Activated T-cell treated with anti-CD3 and anti-CD28 coated beads, Interleukin-2, amount 50 U/mL, for 72 hours (primary cell): ENCODE measurements at regions not wholly inside any gene's neighbourhood (a gene's known extent, or its start where the extent isn't known, plus 50 kb on each side); places are given as distances from the start of the nearest gene placed in this dataset.

Experiments used
- ATAC-seq, 2 donors: fragments of 150-1000 bp; cut with Tn5 transposase; replicated peaks in 1 of 2; 2 replicates each; pipeline ENCODE4 v1.10.0; 2021; ENCODE audit warnings: moderate library complexity in 2 of 2, mild to moderate bottlenecking in 1 of 2
- DNase-seq, 2 donors: peaks; one replicate each; pipeline ENCODE4 v3.0.0; 2021 to 2022; ENCODE audit warnings: mixed read lengths in 1 of 2
- H3K27ac Mint-ChIP-seq: one replicate; pipeline ENCODE4 v1.8.0; 2022; ENCODE audit warnings: mild to moderate bottlenecking, moderate library complexity, mixed read lengths
- H3K27me3 Mint-ChIP-seq: one replicate; pipeline ENCODE4 v1.8.0; 2022; ENCODE audit warnings: low read depth, mixed read lengths
- H3K36me3 Mint-ChIP-seq, 2 donors: one replicate each; pipeline ENCODE4 v1.8.0; 2022; ENCODE audit warnings: mixed read lengths in 2 of 2, mild to moderate bottlenecking in 1 of 2; ENCODE audit not compliant: insufficient read depth in 2 of 2
- H3K4me1 Mint-ChIP-seq: one replicate; pipeline ENCODE4 v1.8.0; 2022; ENCODE audit warnings: low read depth, mixed read lengths
- H3K4me3 Mint-ChIP-seq, 2 donors: one replicate each; pipeline ENCODE4 v1.8.0; 2022; ENCODE audit warnings: mild to moderate bottlenecking in 2 of 2, mixed read lengths in 2 of 2, moderate library complexity in 2 of 2
- H3K9me3 Mint-ChIP-seq, 2 donors: one replicate each; pipeline ENCODE4 v1.8.0; 2022; ENCODE audit warnings: mixed read lengths in 2 of 2

DNA sequence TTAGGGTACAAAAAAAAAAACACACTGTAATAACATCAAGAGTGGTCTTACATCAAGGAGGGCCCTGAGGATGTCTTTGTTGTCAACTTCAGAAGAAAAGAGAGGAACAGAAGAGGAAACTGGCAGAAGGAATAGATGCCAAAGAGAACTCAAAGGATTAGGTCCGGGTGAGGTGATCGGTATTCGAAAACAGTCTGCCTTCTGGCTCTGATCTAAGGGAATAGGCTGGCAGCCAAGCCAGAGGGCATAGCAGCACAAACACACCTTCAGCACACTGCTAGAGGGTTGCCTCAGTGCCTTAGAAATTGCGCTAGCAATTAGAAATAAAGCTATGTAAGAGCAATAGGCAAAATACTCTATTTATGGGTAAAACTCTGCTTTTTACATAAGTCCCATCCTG, 91.4 kb upstream of the TTC29 start:
- Mint-ChIP-seq H3K9me3 (no peaks in the 10 kb centered on the region), H3K27ac (no peak overlapping the region), H3K36me3 (no peaks in the 10 kb centered on the region), H3K4me1 (no peaks in the 10 kb centered on the region), H3K4me3 (no peak overlapping the region), H3K27me3 (peaks cover 30% of the 10 kb centered on the region)
- no peak for ATAC-seq
- DNase-seq, result no peak

- Mint-ChIP-seq H3K9me3 (no peaks in the 10 kb centered on the region), H3K27me3 (peaks cover 30% of the 10 kb centered on the region)
Observed at GRCh38 chr4:147039976-147040575, 94.4 kb upstream of the TTC29 start.

DNA sequence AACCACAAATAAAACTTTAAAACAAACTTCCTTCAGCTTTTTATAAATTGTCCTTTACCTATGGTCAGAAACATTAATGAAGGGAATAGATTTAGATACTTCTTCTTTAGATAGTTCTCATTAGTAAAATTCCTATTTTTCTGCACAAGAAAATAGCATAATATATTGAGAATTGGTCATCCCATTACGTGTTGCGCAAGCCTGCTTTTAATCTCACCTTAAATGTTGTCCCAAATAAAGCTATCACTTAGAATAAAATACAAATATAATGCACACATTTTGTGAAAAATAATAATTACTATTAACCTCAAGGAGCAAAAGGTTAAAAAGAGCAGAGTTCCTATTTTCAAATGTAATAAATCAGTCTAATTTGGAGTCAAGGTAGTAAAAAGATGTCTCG, 95.2 kb upstream of the TTC29 start:
- no peaks in the 10 kb centered on the region for H3K36me3 Mint-ChIP-seq
- H3K27me3 Mint-ChIP-seq, result peaks cover 30% of the 10 kb centered on the region
- no peak for DNase-seq
- no peak for ATAC-seq
- no peak overlapping the region for H3K4me3 Mint-ChIP-seq
- H3K9me3 Mint-ChIP-seq, result no peaks in the 10 kb centered on the region
- H3K27ac Mint-ChIP-seq, result no peak overlapping the region
- H3K4me1 Mint-ChIP-seq, result no peaks in the 10 kb centered on the region

More at GRCh38 chr4:147039976-147040575, 94.4 kb upstream of the TTC29 start:
- ATAC-seq, result no peak
- H3K27ac Mint-ChIP-seq, result no peak overlapping the region
- no peaks in the 10 kb centered on the region for H3K36me3 Mint-ChIP-seq
- DNase-seq, result no peak
- H3K4me3 Mint-ChIP-seq, result no peak overlapping the region
- H3K4me1 Mint-ChIP-seq, result no peaks in the 10 kb centered on the region

- ATAC-seq, result no peak
- Mint-ChIP-seq H3K4me1 (no peaks in the 10 kb centered on the region), H3K27me3 (peaks cover 35% of the 10 kb centered on the region), H3K36me3 (no peaks in the 10 kb centered on the region), H3K27ac (no peak overlapping the region), H3K9me3 (no peaks in the 10 kb centered on the region), H3K4me3 (no peak overlapping the region)
- DNase-seq, result no peak
Observed at GRCh38 chr4:147041376-147041775, 95.7 kb upstream of the TTC29 start.

DNA sequence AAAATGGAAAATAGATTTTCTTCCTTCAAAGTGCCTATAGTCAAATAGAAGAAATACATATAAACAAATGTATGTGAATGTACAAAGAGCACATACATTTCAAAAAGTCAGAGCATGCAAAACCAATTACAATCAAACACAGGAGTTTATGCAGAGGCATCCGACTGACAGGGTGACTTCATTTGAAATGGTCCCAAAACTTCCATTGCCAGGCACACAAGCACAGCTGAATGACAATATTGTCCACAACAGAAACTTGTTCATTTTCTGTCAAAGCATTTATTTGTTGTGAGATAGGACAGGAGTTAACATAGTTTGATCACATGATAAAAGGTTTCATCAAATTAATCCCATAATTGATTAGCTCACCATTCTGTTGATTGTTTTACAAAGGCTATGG, 96.4 kb upstream of the TTC29 start:
- Mint-ChIP-seq H3K9me3 (no peaks in the 10 kb centered on the region), H3K36me3 (no peaks in the 10 kb centered on the region), H3K4me3 (no peak overlapping the region), H3K27ac (no peak overlapping the region), H3K4me1 (no peaks in the 10 kb centered on the region), H3K27me3 (peaks cover 42% of the 10 kb centered on the region)
- DNase-seq, result no peak
- ATAC-seq, result no peak

- H3K9me3 Mint-ChIP-seq, result no peaks in the 10 kb centered on the region
- H3K36me3 Mint-ChIP-seq, result no peaks in the 10 kb centered on the region
- H3K27me3 Mint-ChIP-seq, result peaks cover 39% of the 10 kb centered on the region
- no peak overlapping the region for H3K4me3 Mint-ChIP-seq
- H3K27ac Mint-ChIP-seq, result no peak overlapping the region
- H3K4me1 Mint-ChIP-seq, result no peaks in the 10 kb centered on the region
- no peak for ATAC-seq
- DNase-seq, result no peak
Observed at GRCh38 chr4:147044241-147044640, 98.6 kb upstream of the TTC29 start.

GRCh38 chr4:147049946-147050345, 104.3 kb upstream of the TTC29 start:
- Mint-ChIP-seq H3K27ac (no peak overlapping the region), H3K4me1 (no peaks in the 10 kb centered on the region), H3K9me3 (no peaks in the 10 kb centered on the region), H3K27me3 (peaks cover 25% of the 10 kb centered on the region), H3K36me3 (no peaks in the 10 kb centered on the region), H3K4me3 (no peak overlapping the region)
- DNase-seq (no peak), ATAC-seq (no peak)

DNA sequence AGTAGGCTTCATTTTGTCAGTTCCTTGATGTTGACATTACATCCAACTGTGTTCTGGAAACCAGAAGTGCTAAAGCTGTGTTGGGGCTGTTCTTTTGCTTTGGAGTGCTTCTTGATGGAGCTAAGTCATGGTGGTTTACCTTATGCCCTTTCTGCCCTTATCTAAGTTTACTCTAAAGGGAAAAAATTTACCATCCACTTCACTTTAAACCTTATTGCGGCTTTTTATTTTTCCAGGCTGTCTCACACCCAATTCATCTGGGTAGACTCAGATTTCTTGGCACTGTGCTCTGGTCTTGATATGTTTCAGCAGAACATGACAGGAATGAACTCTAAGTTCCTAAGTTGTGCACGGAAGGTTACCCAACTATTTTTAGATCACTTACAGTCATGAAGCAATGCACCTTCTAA, 104.7 kb upstream of the TTC29 start:
- H3K4me3 Mint-ChIP-seq, result no peak overlapping the region
- no peak overlapping the region for H3K27ac Mint-ChIP-seq
- no peaks in the 10 kb centered on the region for H3K9me3 Mint-ChIP-seq
- H3K4me1 Mint-ChIP-seq, result no peaks in the 10 kb centered on the region
- ATAC-seq (no peak), DNase-seq (no peak)
- no peaks in the 10 kb centered on the region for H3K36me3 Mint-ChIP-seq
- H3K27me3 Mint-ChIP-seq, result peaks cover 25% of the 10 kb centered on the region

GRCh38 chr4:147052361-147052760, 106.7 kb upstream of the TTC29 start:
- peaks cover 11% of the 10 kb centered on the region for H3K27me3 Mint-ChIP-seq
- no peaks in the 10 kb centered on the region for H3K4me1 Mint-ChIP-seq
- H3K9me3 Mint-ChIP-seq, result no peaks in the 10 kb centered on the region
- DNase-seq (no peak), ATAC-seq (no peak)
- no peaks in the 10 kb centered on the region for H3K36me3 Mint-ChIP-seq
- H3K27ac Mint-ChIP-seq, result no peak overlapping the region
- no peak overlapping the region for H3K4me3 Mint-ChIP-seq

DNA sequence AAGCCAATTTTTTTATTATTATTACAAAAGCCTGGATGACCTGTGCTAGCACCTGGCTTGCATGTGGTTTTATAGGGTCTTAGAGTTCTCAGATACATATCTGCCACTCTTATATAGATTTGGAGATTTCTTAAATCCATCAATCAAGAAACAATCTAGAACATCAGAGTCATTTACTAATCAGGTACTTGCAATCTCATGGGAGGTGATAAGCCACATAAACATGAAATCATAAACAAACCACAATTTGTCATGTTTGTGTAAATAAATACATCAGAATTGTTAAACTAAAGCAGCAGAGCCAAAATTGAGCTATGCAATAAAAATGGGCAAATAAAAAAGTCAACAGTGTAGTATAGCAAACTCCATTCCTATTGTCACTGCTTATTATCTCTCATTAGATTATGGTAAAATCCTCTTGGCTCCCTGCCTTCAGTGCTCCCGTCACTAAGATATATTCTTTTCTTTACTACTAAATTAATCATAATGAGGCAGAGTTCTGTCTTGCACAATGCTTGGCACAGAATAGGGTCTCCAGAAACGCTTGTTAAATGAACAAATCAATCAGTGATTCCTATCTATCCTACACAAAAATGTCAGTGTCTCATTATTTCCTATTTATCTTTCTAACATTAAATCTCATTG, 108.7 kb upstream of the TTC29 start:
- H3K36me3 Mint-ChIP-seq, result no peaks in the 10 kb centered on the region
- no peaks in the 10 kb centered on the region for H3K9me3 Mint-ChIP-seq
- peaks cover 5% of the 10 kb centered on the region for H3K4me1 Mint-ChIP-seq
- H3K4me3 Mint-ChIP-seq, result no peak overlapping the region
- H3K27ac Mint-ChIP-seq, result no peak overlapping the region
- H3K27me3 Mint-ChIP-seq, result peaks cover 11% of the 10 kb centered on the region
- ATAC-seq (no peak), DNase-seq (no peak)

DNA sequence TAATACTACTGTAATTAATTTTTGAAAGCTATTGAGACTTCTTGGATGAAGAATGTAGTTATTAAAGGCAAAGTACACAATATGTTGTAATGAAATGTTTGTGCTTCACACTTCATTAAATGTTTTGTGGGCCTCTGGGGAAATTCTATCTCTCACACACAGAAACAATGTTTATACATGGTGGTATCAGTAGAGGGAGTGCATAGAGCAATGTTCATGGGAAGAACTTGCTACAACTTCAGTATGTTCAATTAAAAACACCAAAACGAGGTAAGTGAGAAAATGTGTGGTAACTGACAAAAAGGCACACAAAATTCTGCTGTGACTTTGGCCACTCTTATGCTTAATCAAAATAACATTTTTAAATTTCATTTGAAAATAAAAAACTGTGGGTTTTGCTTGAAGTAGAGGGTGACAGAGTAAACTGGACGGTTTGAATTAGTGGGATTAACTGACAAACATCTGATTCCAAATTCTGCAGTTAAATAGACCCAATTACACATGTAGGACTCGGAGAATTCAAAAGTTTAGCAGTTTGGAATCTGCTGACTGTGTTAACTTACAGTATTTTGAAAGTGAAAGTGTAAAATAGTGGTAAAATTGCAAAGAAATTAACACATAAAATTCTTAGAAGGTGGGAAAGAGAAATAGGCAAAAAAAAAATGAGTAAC, 111.4 kb upstream of the TTC29 start:
- Mint-ChIP-seq H3K9me3 (no peaks in the 10 kb centered on the region), H3K36me3 (no peaks in the 10 kb centered on the region), H3K27ac (peak overlapping the region; percentile 98), H3K4me3 (peak overlapping the region; percentile 61 to 94), H3K27me3 (peaks cover 5% of the 10 kb centered on the region), H3K4me1 (peaks cover 5% of the 10 kb centered on the region)
- no peak for ATAC-seq
- no peak for DNase-seq

DNA sequence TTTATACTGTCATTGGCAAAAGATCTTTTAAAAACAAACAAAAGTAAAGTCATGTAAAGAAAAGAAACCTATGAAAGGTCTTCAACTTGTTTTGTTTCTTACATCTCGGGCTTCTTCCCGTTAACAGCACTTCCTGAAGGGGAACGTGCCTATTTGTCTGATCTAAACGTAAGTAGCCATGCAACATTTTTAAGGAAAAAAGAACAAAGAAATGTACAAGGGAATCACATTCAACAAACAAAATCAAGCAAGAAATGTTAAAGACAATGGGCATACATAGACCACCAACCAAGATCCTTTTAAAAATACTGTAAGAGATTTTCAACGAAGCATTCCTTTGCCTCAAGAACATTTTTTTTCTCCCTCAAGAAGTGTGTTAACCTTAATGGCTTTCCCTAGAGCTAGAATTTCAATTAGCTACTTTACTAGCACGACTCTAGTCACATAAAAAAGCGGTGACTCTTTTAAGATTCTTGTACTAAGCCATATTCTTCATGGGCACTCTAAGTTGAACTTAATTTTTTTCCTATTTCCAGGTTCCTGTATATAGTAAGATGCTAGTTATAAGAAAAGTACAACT, 112.0 kb upstream of the TTC29 start:
- Mint-ChIP-seq H3K4me1 (peaks cover 5% of the 10 kb centered on the region), H3K9me3 (no peaks in the 10 kb centered on the region), H3K4me3 (peak overlapping the region; percentile 61 to 94), H3K36me3 (no peaks in the 10 kb centered on the region), H3K27me3 (no peaks in the 10 kb centered on the region), H3K27ac (peak overlapping the region; percentile 98)
- DNase-seq (no peak), ATAC-seq (no peak)

- no peak overlapping the region for H3K4me3 Mint-ChIP-seq
- no peaks in the 10 kb centered on the region for H3K9me3 Mint-ChIP-seq
- no peaks in the 10 kb centered on the region for H3K36me3 Mint-ChIP-seq
- H3K27ac Mint-ChIP-seq, result no peak overlapping the region
- H3K27me3 Mint-ChIP-seq, result no peaks in the 10 kb centered on the region
- DNase-seq (no peak), ATAC-seq (no peak)
- peaks cover 5% of the 10 kb centered on the region for H3K4me1 Mint-ChIP-seq
Observed at GRCh38 chr4:147059064-147059731, 113.5 kb upstream of the TTC29 start.
